ENCODE measurements at regions not wholly inside any gene's neighbourhood (a gene's known extent, or its start where the extent isn't known, plus 50 kb on each side); places are given as distances from the start of the nearest gene placed in this dataset.

GRCh38 chr12:28830491-28830890 lies 318.6 kb upstream of the FAR2 start:
- Histone ChIP-seq H3K79me2 (ENCODE audit: control insufficient read depth, insufficient read depth, low read length) (no peaks in the 10 kb centered on the region), H3K36me3 (ENCODE audit: control insufficient read depth in 2 of 2, insufficient read depth in 2 of 2, low read length in 1 of 2) (no peaks in the 10 kb centered on the region), H3K4me2 (ENCODE audit: control insufficient read depth, insufficient read depth) (no peak overlapping the region), H3K27ac (ENCODE audit: control insufficient read depth, insufficient read depth) (no peak overlapping the region), H3K27me3 (replicated peaks in 1 of 2; ENCODE audit: control insufficient read depth in 2 of 2, insufficient read depth in 2 of 2, low read length in 1 of 2) (no peaks in the 10 kb centered on the region), H3K4me3 (no peak overlapping the region), H4K20me1 (ENCODE audit: control insufficient read depth, insufficient read depth) (no peaks in the 10 kb centered on the region), H2AFZ (ENCODE audit: control insufficient read depth, low read depth, low read length) (no peak overlapping the region), H3K4me1 (ENCODE audit: control insufficient read depth, insufficient read depth, low read length) (no peaks in the 10 kb centered on the region), H3K9ac (ENCODE audit: control insufficient read depth, insufficient read depth, low read length) (no peak overlapping the region), H3K9me3 (replicated peaks; ENCODE audit: control insufficient read depth, insufficient read depth, low read length) (no peaks in the 10 kb centered on the region)
- intact Hi-C loops (cut with micrococcal nuclease; ENCODE audit: unreplicated experiment): no loop called here
- ChIA-PET POLR2A (interaction anchor here (0.6 kb wide), 1 partner anchor 173 kb away, joined by 5 read pairs; no protein-coding TSS in a partner anchor), SMC1A (ENCODE audit: uncharacterized antibody, unreplicated experiment) (no interaction called here), CTCF (interaction anchor here (0.6 kb wide), 1 partner anchor 25 kb away, joined by 4 read pairs; no protein-coding TSS in a partner anchor), RAD21 (ENCODE audit: unreplicated experiment) (no interaction called here)
- DNase-seq (ENCODE audit: low read depth, low spot score): no peak
- no peak for ATAC-seq
- no TSS peak for BruUV-seq (replicated peaks)
- in situ Hi-C loops (cut with MboI): no loop called here
- no peak for FAIRE-seq
- TF ChIP-seq NR2F1 (conservative IDR thresholded peaks at IDR 0.05): no peak
- TF ChIP-seq EP300 (IDR thresholded peaks at IDR 0.05; ENCODE audit: borderline replicate concordance in 1 of 2, control insufficient read depth in 1 of 2, low read depth in 2 of 2, low read length in 2 of 2): no peak
- no peak for TF ChIP-seq ATF7 (IDR thresholded peaks at IDR 0.05; ENCODE audit: low read depth)
- 18% methylated on average over 11 of the region's 11 CpGs for WGBS (ENCODE audit: insufficient coverage, insufficient replicate concordance, low lambda C conversion rate, missing lambda C conversion rate)

DNA sequence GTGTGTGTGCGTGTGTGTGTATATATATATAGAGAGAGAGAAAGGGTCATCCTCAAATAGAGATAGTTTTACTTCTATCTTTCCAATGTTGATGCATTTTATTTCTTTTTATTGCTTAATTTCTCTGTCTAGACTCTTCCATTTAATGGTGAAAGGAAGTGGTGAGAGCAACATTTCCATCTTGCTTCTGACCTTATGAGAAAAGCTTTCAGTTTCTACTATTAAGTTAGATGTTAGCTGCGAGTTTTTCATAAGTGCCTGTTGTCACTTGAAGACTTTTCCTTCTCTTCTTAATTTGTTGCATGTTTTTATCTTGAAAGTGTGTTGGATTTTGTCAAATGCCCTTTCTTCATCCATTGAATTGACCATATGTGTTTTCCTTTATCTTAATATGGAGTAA lies 304.4 kb upstream of the FAR2 start:
- ATAC-seq (no peak), DNase-seq (ENCODE audit: low read depth, low spot score) (no peak), FAIRE-seq (no peak)
- BruUV-seq (replicated peaks): no TSS peak
- no peak overlapping the region for H2AFZ ChIP-seq (ENCODE audit: control insufficient read depth, low read depth, low read length)
- no peaks in the 10 kb centered on the region for H3K36me3 ChIP-seq (ENCODE audit: control insufficient read depth in 2 of 2, insufficient read depth in 2 of 2, low read length in 1 of 2)
- no peaks in the 10 kb centered on the region for H3K9me3 ChIP-seq (replicated peaks; ENCODE audit: control insufficient read depth, insufficient read depth, low read length)
- POLR2A ChIA-PET: no interaction called here
- CTCF ChIA-PET: no interaction called here
- no peak overlapping the region for H3K4me3 ChIP-seq
- H3K27ac ChIP-seq (ENCODE audit: control insufficient read depth, insufficient read depth): no peak overlapping the region
- H3K79me2 ChIP-seq (ENCODE audit: control insufficient read depth, insufficient read depth, low read length): no peaks in the 10 kb centered on the region
- intact Hi-C loops (cut with micrococcal nuclease; ENCODE audit: unreplicated experiment): no loop called here
- no peak for TF ChIP-seq GATAD2B (conservative IDR thresholded peaks at IDR 0.05; ENCODE audit: low read depth)
- TF ChIP-seq YY1 (IDR thresholded peaks at IDR 0.05; ENCODE audit: low read depth, low read length): no peak
- TF ChIP-seq ATF3 (IDR thresholded peaks at IDR 0.05; ENCODE audit: borderline replicate concordance, extremely low read depth, low read depth, low read length): no peak
- TF ChIP-seq, protein P1, sequence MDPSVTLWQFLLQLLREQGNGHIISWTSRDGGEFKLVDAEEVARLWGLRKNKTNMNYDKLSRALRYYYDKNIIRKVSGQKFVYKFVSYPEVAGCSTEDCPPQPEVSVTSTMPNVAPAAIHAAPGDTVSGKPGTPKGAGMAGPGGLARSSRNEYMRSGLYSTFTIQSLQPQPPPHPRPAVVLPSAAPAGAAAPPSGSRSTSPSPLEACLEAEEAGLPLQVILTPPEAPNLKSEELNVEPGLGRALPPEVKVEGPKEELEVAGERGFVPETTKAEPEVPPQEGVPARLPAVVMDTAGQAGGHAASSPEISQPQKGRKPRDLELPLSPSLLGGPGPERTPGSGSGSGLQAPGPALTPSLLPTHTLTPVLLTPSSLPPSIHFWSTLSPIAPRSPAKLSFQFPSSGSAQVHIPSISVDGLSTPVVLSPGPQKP (IDR thresholded peaks at IDR 0.05; ENCODE audit: low read depth, low read length): no peak
- no peak for TF ChIP-seq POLR2AphosphoS2 (IDR thresholded peaks at IDR 0.05; ENCODE audit: low read depth, low read length)
- no peak for TF ChIP-seq EGR1 (IDR thresholded peaks at IDR 0.05; ENCODE audit: borderline replicate concordance in 1 of 2, low read depth in 2 of 2, low read length in 2 of 2)
- TF ChIP-seq, protein P2, sequence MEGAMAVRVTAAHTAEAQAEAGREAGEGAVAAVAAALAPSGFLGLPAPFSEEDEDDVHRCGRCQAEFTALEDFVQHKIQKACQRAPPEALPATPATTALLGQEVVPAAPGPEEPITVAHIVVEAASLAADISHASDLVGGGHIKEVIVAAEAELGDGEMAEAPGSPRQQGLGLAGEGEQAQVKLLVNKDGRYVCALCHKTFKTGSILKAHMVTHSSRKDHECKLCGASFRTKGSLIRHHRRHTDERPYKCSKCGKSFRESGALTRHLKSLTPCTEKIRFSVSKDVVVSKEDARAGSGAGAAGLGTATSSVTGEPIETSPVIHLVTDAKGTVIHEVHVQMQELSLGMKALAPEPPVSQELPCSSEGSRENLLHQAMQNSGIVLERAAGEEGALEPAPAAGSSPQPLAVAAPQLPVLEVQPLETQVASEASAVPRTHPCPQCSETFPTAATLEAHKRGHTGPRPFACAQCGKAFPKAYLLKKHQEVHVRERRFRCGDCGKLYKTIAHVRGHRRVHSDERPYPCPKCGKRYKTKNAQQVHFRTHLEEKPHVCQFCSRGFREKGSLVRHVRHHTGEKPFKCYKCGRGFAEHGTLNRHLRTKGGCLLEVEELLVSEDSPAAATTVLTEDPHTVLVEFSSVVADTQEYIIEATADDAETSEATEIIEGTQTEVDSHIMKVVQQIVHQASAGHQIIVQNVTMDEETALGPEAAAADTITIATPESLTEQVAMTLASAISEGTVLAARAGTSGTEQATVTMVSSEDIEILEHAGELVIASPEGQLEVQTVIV (IDR thresholded peaks at IDR 0.05; ENCODE audit: borderline replicate concordance, partially characterized antibody): no peak
- TF ChIP-seq LARP7 (IDR thresholded peaks at IDR 0.05): no peak
- no peak for TF ChIP-seq BACH1 (IDR thresholded peaks at IDR 0.05; ENCODE audit: borderline replicate concordance)
- TF ChIP-seq RELA (IDR thresholded peaks at IDR 0.05; ENCODE audit: borderline replicate concordance, partially characterized antibody): no peak
- H3K27me3 ChIP-seq (replicated peaks in 1 of 2; ENCODE audit: control insufficient read depth in 2 of 2, insufficient read depth in 2 of 2, low read length in 1 of 2): no peaks in the 10 kb centered on the region
- 0% methylated on average over 2 of the region's 2 CpGs for WGBS (ENCODE audit: insufficient coverage, insufficient replicate concordance, low lambda C conversion rate, missing lambda C conversion rate)
- SMC1A ChIA-PET (ENCODE audit: uncharacterized antibody, unreplicated experiment): interaction anchor here (1.1 to 1.3 kb wide), 2 partner anchors 23 to 30 kb away, joined by 3 read pairs; no protein-coding TSS in a partner anchor
- RAD21 ChIA-PET (ENCODE audit: unreplicated experiment): no interaction called here
- no peaks in the 10 kb centered on the region for H3K4me1 ChIP-seq (ENCODE audit: control insufficient read depth, insufficient read depth, low read length)
- in situ Hi-C loops (cut with MboI): no loop called here
- H3K9ac ChIP-seq (ENCODE audit: control insufficient read depth, insufficient read depth, low read length): no peak overlapping the region
- no peaks in the 10 kb centered on the region for H4K20me1 ChIP-seq (ENCODE audit: control insufficient read depth, insufficient read depth)
- H3K4me2 ChIP-seq (ENCODE audit: control insufficient read depth, insufficient read depth): no peak overlapping the region
